GM18951 (cell line): ENCODE measurements at regions not wholly inside any gene's neighbourhood (a gene's known extent, or its start where the extent isn't known, plus 50 kb on each side); places are given as distances from the start of the nearest gene placed in this dataset.

Experiments
- POLR2A ChIP-seq: IDR thresholded peaks from 4 replicates; pipeline ENCODE4 v1.6.1; 2011; ENCODE audit warnings: mild to moderate bottlenecking; ENCODE audit not compliant: insufficient read length, insufficient read depth; ENCODE audit errors: extremely low read depth
- in situ Hi-C: fragments of 300-500 bp; cut with MboI; formaldehyde crosslinking; loops from one replicate; pipeline ENCODE4 v1.12.0; 2022; ENCODE audit warnings: low sequenced_read_pairs, mixed read lengths, inconsistent platforms; ENCODE audit not compliant: unreplicated experiment

- in situ Hi-C loops, result no loop called here
- no peak for TF ChIP-seq POLR2A
Observed at GRCh38 chr13:68234274-68234673, 1004.1 kb upstream of the PCDH9 start.

GRCh38 chr13:68232351-68233130 lies 1002.4 kb upstream of the PCDH9 start:
- in situ Hi-C loops, result no loop called here
- no peak for TF ChIP-seq POLR2A

- TF ChIP-seq POLR2A, result no peak
- in situ Hi-C loops, result no loop called here
Observed at GRCh38 chr13:68214691-68215415, 984.7 kb upstream of the PCDH9 start.

GRCh38 chr13:68199271-68199670 lies 969.1 kb upstream of the PCDH9 start:
- in situ Hi-C loops, result no loop called here
- TF ChIP-seq POLR2A, result no peak

GRCh38 chr13:68190818-68191217 lies 960.7 kb upstream of the PCDH9 start:
- in situ Hi-C loops, result no loop called here
- no peak for TF ChIP-seq POLR2A

- in situ Hi-C loops, result no loop called here
- no peak for TF ChIP-seq POLR2A
Observed at GRCh38 chr13:68185444-68186141, 955.5 kb upstream of the PCDH9 start.

GRCh38 chr13:68176475-68176874 lies 946.3 kb upstream of the PCDH9 start:
- TF ChIP-seq POLR2A, result no peak
- in situ Hi-C loops, result no loop called here

GRCh38 chr13:68174893-68175292 lies 944.8 kb upstream of the PCDH9 start:
- no peak for TF ChIP-seq POLR2A
- in situ Hi-C loops, result no loop called here

GRCh38 chr13:68173111-68173510 lies 943.0 kb upstream of the PCDH9 start:
- in situ Hi-C loops, result no loop called here

GRCh38 chr13:68170961-68171360 lies 940.8 kb upstream of the PCDH9 start:
- no peak for TF ChIP-seq POLR2A
- in situ Hi-C loops, result no loop called here

More at GRCh38 chr13:68173111-68173510, 943.0 kb upstream of the PCDH9 start:
- TF ChIP-seq POLR2A, result no peak

- TF ChIP-seq POLR2A, result no peak
- in situ Hi-C loops, result no loop called here
Observed at GRCh38 chr13:68168448-68168847, 938.3 kb upstream of the PCDH9 start.

- no peak for TF ChIP-seq POLR2A
- in situ Hi-C loops, result no loop called here
Observed at GRCh38 chr13:68160466-68160865, 930.3 kb upstream of the PCDH9 start.

- no peak for TF ChIP-seq POLR2A
- in situ Hi-C loops, result no loop called here
Observed at GRCh38 chr13:68152414-68152813, 922.3 kb upstream of the PCDH9 start.
